SU-DHL-6 (cell line): ENCODE measurements at regions not wholly inside any gene's neighbourhood (a gene's known extent, or its start where the extent isn't known, plus 50 kb on each side); places are given as distances from the start of the nearest gene placed in this dataset.

ENCODE experiments used
- H2AFZ ChIP-seq: fragments of 200-600 bp; sonication (generic); 2 replicates; pipeline ENCODE4 v1.6.1; 2014; ENCODE audit warnings: low read depth, mild to moderate bottlenecking, moderate library complexity, mixed read lengths, antibody characterized with exemption, low read length; ENCODE audit not compliant: severe bottlenecking
- H3F3A ChIP-seq: fragments of 200-600 bp; shearing (Covaris generic); 2 replicates; pipeline ENCODE4 v1.6.0; 2016; ENCODE audit warnings: antibody characterized with exemption, mild to moderate bottlenecking; ENCODE audit not compliant: insufficient read depth
- H3K27ac ChIP-seq: fragments of 200-600 bp; sonication (generic); 2 replicates; pipeline ENCODE4 v1.5.1; 2016; ENCODE audit warnings: low read depth, mild to moderate bottlenecking, low read length, moderate library complexity, mixed read lengths
- H3K27me3 ChIP-seq: fragments of 200-600 bp; sonication (generic), shearing (Covaris generic); 2 replicates; pipeline ENCODE4 v1.6.0; 2014; ENCODE audit warnings: mild to moderate bottlenecking, low read length
- H3K36me3 ChIP-seq: fragments of 200-600 bp; sonication (generic); 2 replicates; pipeline ENCODE4 v1.6.1; 2014; ENCODE audit warnings: mild to moderate bottlenecking, low read length, mixed read lengths
- H3K4me2 ChIP-seq: fragments of 300-600, 200-600 bp; shearing (Covaris generic), sonication (generic); 2 replicates; pipeline ENCODE4 v1.6.0; 2014; ENCODE audit warnings: low read length, low read depth, mild to moderate bottlenecking; ENCODE audit not compliant: poor library complexity, severe bottlenecking
- H3K4me3 ChIP-seq: fragments of 200-600 bp; sonication (generic); 2 replicates; pipeline ENCODE4 v1.5.1; 2014; ENCODE audit warnings: antibody characterized with exemption, low read length, mild to moderate bottlenecking, mixed read lengths; ENCODE audit not compliant: insufficient read depth, poor library complexity, severe bottlenecking
- H3K79me2 ChIP-seq: fragments of 200-600 bp; sonication (generic); 2 replicates; pipeline ENCODE4 v1.6.1; 2014; ENCODE audit warnings: mild to moderate bottlenecking, low read length, moderate library complexity; ENCODE audit not compliant: insufficient read depth
- H3K9ac ChIP-seq: fragments of 200-600 bp; sonication (generic); 2 replicates; pipeline ENCODE4 v1.7.0; 2014; ENCODE audit warnings: mild to moderate bottlenecking, low read length
- H3K9me2 ChIP-seq: fragments of 200-600 bp; sonication (generic); replicated peaks from 2 replicates; pipeline ENCODE4 v1.6.1; 2014; ENCODE audit warnings: low read length; ENCODE audit not compliant: insufficient read depth
- H3K9me3 ChIP-seq: fragments of 200-600 bp; sonication (generic); 2 replicates; pipeline ENCODE4 v1.6.1; 2014; ENCODE audit warnings: low read length, mixed read lengths; ENCODE audit not compliant: insufficient read depth
- H4K20me1 ChIP-seq: fragments of 200-600 bp; sonication (generic); 2 replicates; pipeline ENCODE4 v1.6.1; 2014; ENCODE audit warnings: low read depth, mild to moderate bottlenecking, antibody characterized with exemption, low read length, moderate library complexity, mixed read lengths
- CTCF ChIP-seq: fragments of 200-600 bp; sonication (generic); IDR thresholded peaks from one replicate; pipeline ENCODE4 v1.5.1; 2017; ENCODE audit warnings: antibody characterized with exemption, mild to moderate bottlenecking, low read length, moderate library complexity; ENCODE audit not compliant: insufficient read depth, poor library complexity, severe bottlenecking
- EZH2phosphoT487 ChIP-seq: fragments of 200-600 bp; sonication (generic), shearing (Covaris generic); conservative IDR thresholded peaks from 2 replicates; pipeline ENCODE4 v1.6.1; 2018; ENCODE audit warnings: mild to moderate bottlenecking, antibody characterized with exemption, low read length, moderate library complexity, mixed read lengths

GRCh38 chr13:18993884-18994660 is 187.6 kb downstream of the TUBA3C start:
- H3F3A ChIP-seq: no peaks in the 10 kb centered on the region
- no peak overlapping the region for H3K4me3 ChIP-seq
- no peak overlapping the region for H3K9ac ChIP-seq
- no peaks in the 10 kb centered on the region for H3K27me3 ChIP-seq
- no peak for TF ChIP-seq EZH2phosphoT487
- TF ChIP-seq CTCF: no peak
- H2AFZ ChIP-seq: no peak overlapping the region
- H3K9me3 ChIP-seq: no peaks in the 10 kb centered on the region
- no peaks in the 10 kb centered on the region for H3K9me2 ChIP-seq
- H4K20me1 ChIP-seq: no peaks in the 10 kb centered on the region
- H3K79me2 ChIP-seq: no peaks in the 10 kb centered on the region
- no peak overlapping the region for H3K4me2 ChIP-seq
- H3K36me3 ChIP-seq: no peaks in the 10 kb centered on the region
- no peak overlapping the region for H3K27ac ChIP-seq

GRCh38 chr13:18992791-18993190 is 188.8 kb downstream of the TUBA3C start:
- H3K9me3 ChIP-seq: no peaks in the 10 kb centered on the region
- H3K27me3 ChIP-seq: no peaks in the 10 kb centered on the region
- H3K79me2 ChIP-seq: no peaks in the 10 kb centered on the region
- no peak overlapping the region for H3K4me2 ChIP-seq
- H3K4me3 ChIP-seq: no peak overlapping the region
- no peaks in the 10 kb centered on the region for H4K20me1 ChIP-seq
- H2AFZ ChIP-seq: no peak overlapping the region
- H3K9ac ChIP-seq: no peak overlapping the region
- no peaks in the 10 kb centered on the region for H3F3A ChIP-seq
- H3K36me3 ChIP-seq: no peaks in the 10 kb centered on the region
- no peak for TF ChIP-seq CTCF
- no peak for TF ChIP-seq EZH2phosphoT487
- no peak overlapping the region for H3K27ac ChIP-seq
- H3K9me2 ChIP-seq: no peaks in the 10 kb centered on the region

- no peaks in the 10 kb centered on the region for H3K36me3 ChIP-seq
- H4K20me1 ChIP-seq: no peaks in the 10 kb centered on the region
- no peak overlapping the region for H2AFZ ChIP-seq
- no peaks in the 10 kb centered on the region for H3K9me3 ChIP-seq
- no peak overlapping the region for H3K27ac ChIP-seq
- H3K79me2 ChIP-seq: no peaks in the 10 kb centered on the region
- TF ChIP-seq CTCF (no peak), EZH2phosphoT487 (no peak)
- H3K4me2 ChIP-seq: no peak overlapping the region
- no peaks in the 10 kb centered on the region for H3K9me2 ChIP-seq
- H3F3A ChIP-seq: no peaks in the 10 kb centered on the region
- no peak overlapping the region for H3K9ac ChIP-seq
- H3K4me3 ChIP-seq: no peak overlapping the region
- H3K27me3 ChIP-seq: no peaks in the 10 kb centered on the region
These were observed 190.6 kb downstream of the TUBA3C start for GRCh38 chr13:18991060-18991459.
